K562 (cell line): ENCODE measurements at regions not wholly inside any gene's neighbourhood (a gene's known extent, or its start where the extent isn't known, plus 50 kb on each side); places are given as distances from the start of the nearest gene placed in this dataset.

Source experiments
- ATAC-seq: fragments of 200-7000 bp; cut with Tn5 transposase; 3 replicates; pipeline ENCODE4 v1.9.1; 2020; ENCODE audit warnings: moderate library complexity
- BruUV-seq: library from RNA; stranded (reverse); fragments of 400-500 nt; replicated peaks from 2 replicates; lab custom pipeline; 2021; lab: Mats Ljungman, UMichigan
- CTCF ChIA-PET: fragments of 300-600 bp; formaldehyde crosslinking; extraction: SDS; loops from one replicate; lab custom pipeline; 2021; ENCODE audit warnings: low intra/inter-chr PET ratio; lab: Yijun Ruan, JAX
- POLR2A ChIA-PET: fragments of 300-600, 350-650 bp; sonication (Branson Sonifier 250); formaldehyde crosslinking; extraction: SDS; loops from one replicate; lab custom pipeline; 2021; ENCODE audit warnings: antibody characterized with exemption, inconsistent platforms; lab: Yijun Ruan, JAX
- DNase-seq, 4 experiments: peaks; one replicate each; pipeline versions ENCODE4 v3.0.0 to v3.0.0-alpha.2; 2011 to 2018; ENCODE audit warnings: low spot score in 3 of 4, mixed read lengths in 3 of 4; ENCODE audit errors: extremely low read depth in 1 of 4
- FAIRE-seq: peaks from 2 replicates; lab custom pipeline; 2011; peaks lifted over from hg19 to GRCh38; lab: Jason Lieb, UNC
- H2AFZ ChIP-seq: 2 replicates; pipeline ENCODE4 v1.6.0; 2011; ENCODE audit warnings: low read depth, low read length, control low read depth, inconsistent platforms
- H3K27ac ChIP-seq: fragments of 200-600 bp; 3 replicates; pipeline ENCODE4 v1.8.0; 2011; ENCODE audit warnings: low read depth, mild to moderate bottlenecking, control low read depth, inconsistent platforms, low read length, moderate library complexity, mixed read lengths; ENCODE audit errors: extremely low read depth
- H3K27me3 ChIP-seq, 2 experiments: fragments of 300-600 bp in 1 of 2; 2 replicates in 1 of 2; 3 replicates in 1 of 2; pipeline versions ENCODE4 v1.6.0 to v1.8.0; 2011; ENCODE audit warnings: inconsistent platforms in 2 of 2, low read length in 2 of 2, mild to moderate bottlenecking in 1 of 2, mixed read lengths in 1 of 2, moderate library complexity in 1 of 2; ENCODE audit not compliant: control insufficient read depth in 2 of 2, insufficient read depth in 2 of 2
- H3K36me3 ChIP-seq: fragments of 300-600 bp; 3 replicates; pipeline ENCODE4 v1.8.0; 2011; ENCODE audit warnings: mild to moderate bottlenecking, low read length, inconsistent platforms; ENCODE audit not compliant: control insufficient read depth, insufficient read depth
- H3K4me1 ChIP-seq, 2 experiments: fragments of 200-600 bp in 1 of 2; replicated peaks in 1 of 2; 2 replicates in 1 of 2; 3 replicates in 1 of 2; pipeline versions ENCODE4 v1.5.1 to v1.8.0; 2011; ENCODE audit warnings: inconsistent platforms in 2 of 2, low read length in 2 of 2, mild to moderate bottlenecking in 1 of 2, mixed read lengths in 1 of 2, moderate library complexity in 1 of 2; ENCODE audit not compliant: control insufficient read depth in 2 of 2, insufficient read depth in 2 of 2
- H3K4me2 ChIP-seq: 2 replicates; pipeline ENCODE4 v1.6.1; 2011; ENCODE audit warnings: low read length, control low read depth, inconsistent platforms, mixed read lengths; ENCODE audit not compliant: insufficient read depth
- H3K4me3 ChIP-seq: fragments of 200-600 bp; sonication (generic), shearing (Covaris generic); 2 replicates; pipeline ENCODE4 v1.5.1; 2016; ENCODE audit warnings: control low read depth, inconsistent platforms
- H3K79me2 ChIP-seq: fragments of 200-600 bp; 3 replicates; pipeline ENCODE4 v1.8.0; 2011; ENCODE audit warnings: low read length, inconsistent platforms; ENCODE audit not compliant: control insufficient read depth, insufficient read depth
- H3K9ac ChIP-seq, 2 experiments: 2 replicates each; pipeline versions ENCODE4 v1.6.0 to v1.6.1; 2011; ENCODE audit warnings: low read depth in 2 of 2, low read length in 2 of 2, control low read depth in 1 of 2, inconsistent platforms in 1 of 2, mild to moderate bottlenecking in 1 of 2, mixed read lengths in 1 of 2; ENCODE audit not compliant: insufficient read depth in 1 of 2
- H3K9me1 ChIP-seq: one replicate; pipeline ENCODE4 v1.6.0; 2011; ENCODE audit warnings: inconsistent platforms, mild to moderate bottlenecking, low read length, moderate library complexity; ENCODE audit not compliant: control insufficient read depth, insufficient read depth
- H3K9me3 ChIP-seq: replicated peaks from 2 replicates; pipeline ENCODE4 v1.5.1; 2011; ENCODE audit warnings: low read depth, low read length, inconsistent platforms; ENCODE audit not compliant: control insufficient read depth, insufficient read depth
- H4K20me1 ChIP-seq: replicated peaks from 2 replicates; pipeline ENCODE4 v1.6.1; 2011; ENCODE audit warnings: low read length, inconsistent platforms, mixed read lengths; ENCODE audit not compliant: control insufficient read depth, insufficient read depth
- CEBPG ChIP-seq, 3 experiments: fragments of 200-800 bp in 1 of 3; sonication (Bioruptor generic) in 1 of 3; sonication (generic) in 1 of 3; formaldehyde crosslinking in 1 of 3; IDR thresholded peaks in 2 of 3; conservative IDR thresholded peaks in 1 of 3; 2 replicates each; pipeline versions ENCODE4 v1.6.1 to v1.8.0; 2016 to 2022; ENCODE audit warnings: missing compliant biosample characterization in 2 of 3, missing genetic modification characterization in 2 of 3, mild to moderate bottlenecking in 1 of 3, missing genetic modification reagents in 1 of 3
- FOXA3 ChIP-seq, 2 experiments: fragments of 450-650 bp in 1 of 2; sonication (generic) in 1 of 2; formaldehyde crosslinking; IDR thresholded peaks in 1 of 2; conservative IDR thresholded peaks in 1 of 2; 2 replicates each; pipeline versions ENCODE4 v1.4.0 to v1.8.0; 2020 to 2022; ENCODE audit warnings: mild to moderate bottlenecking in 2 of 2, missing genetic modification reagents in 1 of 2
- MECOM ChIP-seq: fragments of 250-450 bp; sonication (Bioruptor Pico); IDR thresholded peaks from 2 replicates; pipeline ENCODE4 v1.8.0; 2022; ENCODE audit warnings: inconsistent platforms
- THRAP3 ChIP-seq: fragments of 450-650 bp; IDR thresholded peaks from 2 replicates; pipeline ENCODE4 v1.6.1; 2016; ENCODE audit warnings: mild to moderate bottlenecking, inconsistent platforms, borderline replicate concordance
- ZEB2 ChIP-seq: fragments of 450-650 bp; IDR thresholded peaks from 2 replicates; pipeline ENCODE4 v1.6.1; 2016
- ZKSCAN8 ChIP-seq: fragments of 200-800 bp; sonication (Bioruptor generic); IDR thresholded peaks from 2 replicates; pipeline ENCODE4 v1.6.1; 2016; ENCODE audit warnings: missing genetic modification characterization, missing compliant biosample characterization
- ZNF79 ChIP-seq: fragments of 250-450 bp; sonication (Bioruptor Pico); IDR thresholded peaks from 2 replicates; pipeline ENCODE4 v1.4.0; 2020; ENCODE audit warnings: low read depth, mild to moderate bottlenecking, moderate library complexity
- WGBS: fragments of 100-300 bp; shearing (Covaris generic); methylation state at CpG from one replicate; pipeline ENCODE4 v1.1.6; 2016; ENCODE audit warnings: low coverage, mixed read lengths; ENCODE audit not compliant: insufficient coverage; ENCODE audit errors: missing lambda C conversion rate; 5-methylcytosine and 5-hydroxymethylcytosine counted together
- in situ Hi-C: fragments of 300-500 bp; cut with MboI; formaldehyde crosslinking; loops from 4 replicates; pipeline ENCODE4 v1.15.0; 2018; ENCODE audit warnings: inconsistent platforms, mixed read lengths
- intact Hi-C: fragments of 100-400 bp; cut with micrococcal nuclease; formaldehyde crosslinking; loops from 2 replicates; pipeline ENCODE4 v1.14.2; 2022
- TF ChIP-seq, protein P1 (sequence below): fragments of 450-650 bp; IDR thresholded peaks from 2 replicates; pipeline ENCODE4 v1.6.1; 2017; ENCODE audit warnings: antibody characterized with exemption, mild to moderate bottlenecking
- TF ChIP-seq, protein P2 (sequence below): fragments of 450-650 bp; formaldehyde crosslinking; IDR thresholded peaks from 2 replicates; pipeline ENCODE4 v1.4.0; 2020; ENCODE audit warnings: mild to moderate bottlenecking, moderate library complexity

DNA sequence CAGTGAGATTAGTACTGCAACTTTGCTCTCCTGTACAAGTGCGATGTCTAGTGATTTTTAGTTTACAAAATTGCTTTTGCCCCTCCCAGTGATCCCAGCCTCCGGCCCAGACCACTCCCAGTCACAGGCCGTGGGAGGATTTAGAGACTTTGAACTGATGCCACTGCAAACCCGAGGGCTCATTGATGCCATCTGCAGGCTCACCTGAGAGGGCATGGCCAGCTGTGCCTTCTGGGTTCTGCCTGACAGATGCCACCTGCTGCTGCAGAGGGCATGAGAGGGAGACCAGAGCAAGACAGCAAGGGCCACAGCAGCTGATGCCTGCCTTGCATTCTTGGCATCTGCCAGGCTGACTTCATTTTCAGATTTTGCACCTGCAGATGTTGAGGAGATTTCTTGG, 593.8 kb downstream of the CDK5RAP2 start:
- H3K27ac ChIP-seq = no peak overlapping the region
- intact Hi-C loops (no loop called here), in situ Hi-C loops (no loop called here)
- 0% methylated on average over 4 of the region's 4 CpGs for WGBS
- H2AFZ ChIP-seq = no peak overlapping the region
- no peaks in the 10 kb centered on the region for H3K4me1 ChIP-seq
- ChIA-PET CTCF (no interaction called here), POLR2A (no interaction called here)
- no peak overlapping the region for H3K9ac ChIP-seq
- H3K79me2 ChIP-seq = no peaks in the 10 kb centered on the region
- no peak for ATAC-seq
- TF ChIP-seq MECOM (CRISPR knock-in tag) (no peak), ZEB2 (no peak), ZNF79 (CRISPR knock-in tag) (no peak), ZKSCAN8 (CRISPR knock-in tag) (no peak), CEBPG (CRISPR knock-in tag; IDR thresholded peaks at IDR 0.05) (no peak), CEBPG (tag; conservative IDR thresholded peaks at IDR 0.05 in 1 of 2, IDR thresholded peaks at IDR 0.05 in 1 of 2) (no peak), THRAP3 (no peak), FOXA3 (CRISPR knock-in tag; conservative IDR thresholded peaks at IDR 0.05 in 1 of 2, IDR thresholded peaks at IDR 0.05 in 1 of 2) (no peak)
- TF ChIP-seq, protein P1, sequence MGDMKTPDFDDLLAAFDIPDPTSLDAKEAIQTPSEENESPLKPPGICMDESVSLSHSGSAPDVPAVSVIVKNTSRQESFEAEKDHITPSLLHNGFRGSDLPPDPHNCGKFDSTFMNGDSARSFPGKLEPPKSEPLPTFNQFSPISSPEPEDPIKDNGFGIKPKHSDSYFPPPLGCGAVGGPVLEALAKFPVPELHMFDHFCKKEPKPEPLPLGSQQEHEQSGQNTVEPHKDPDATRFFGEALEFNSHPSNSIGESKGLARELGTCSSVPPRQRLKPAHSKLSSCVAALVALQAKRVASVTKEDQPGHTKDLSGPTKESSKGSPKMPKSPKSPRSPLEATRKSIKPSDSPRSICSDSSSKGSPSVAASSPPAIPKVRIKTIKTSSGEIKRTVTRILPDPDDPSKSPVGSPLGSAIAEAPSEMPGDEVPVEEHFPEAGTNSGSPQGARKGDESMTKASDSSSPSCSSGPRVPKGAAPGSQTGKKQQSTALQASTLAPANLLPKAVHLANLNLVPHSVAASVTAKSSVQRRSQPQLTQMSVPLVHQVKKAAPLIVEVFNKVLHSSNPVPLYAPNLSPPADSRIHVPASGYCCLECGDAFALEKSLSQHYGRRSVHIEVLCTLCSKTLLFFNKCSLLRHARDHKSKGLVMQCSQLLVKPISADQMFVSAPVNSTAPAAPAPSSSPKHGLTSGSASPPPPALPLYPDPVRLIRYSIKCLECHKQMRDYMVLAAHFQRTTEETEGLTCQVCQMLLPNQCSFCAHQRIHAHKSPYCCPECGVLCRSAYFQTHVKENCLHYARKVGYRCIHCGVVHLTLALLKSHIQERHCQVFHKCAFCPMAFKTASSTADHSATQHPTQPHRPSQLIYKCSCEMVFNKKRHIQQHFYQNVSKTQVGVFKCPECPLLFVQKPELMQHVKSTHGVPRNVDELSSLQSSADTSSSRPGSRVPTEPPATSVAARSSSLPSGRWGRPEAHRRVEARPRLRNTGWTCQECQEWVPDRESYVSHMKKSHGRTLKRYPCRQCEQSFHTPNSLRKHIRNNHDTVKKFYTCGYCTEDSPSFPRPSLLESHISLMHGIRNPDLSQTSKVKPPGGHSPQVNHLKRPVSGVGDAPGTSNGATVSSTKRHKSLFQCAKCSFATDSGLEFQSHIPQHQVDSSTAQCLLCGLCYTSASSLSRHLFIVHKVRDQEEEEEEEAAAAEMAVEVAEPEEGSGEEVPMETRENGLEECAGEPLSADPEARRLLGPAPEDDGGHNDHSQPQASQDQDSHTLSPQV = no peak
- TF ChIP-seq, protein P2, sequence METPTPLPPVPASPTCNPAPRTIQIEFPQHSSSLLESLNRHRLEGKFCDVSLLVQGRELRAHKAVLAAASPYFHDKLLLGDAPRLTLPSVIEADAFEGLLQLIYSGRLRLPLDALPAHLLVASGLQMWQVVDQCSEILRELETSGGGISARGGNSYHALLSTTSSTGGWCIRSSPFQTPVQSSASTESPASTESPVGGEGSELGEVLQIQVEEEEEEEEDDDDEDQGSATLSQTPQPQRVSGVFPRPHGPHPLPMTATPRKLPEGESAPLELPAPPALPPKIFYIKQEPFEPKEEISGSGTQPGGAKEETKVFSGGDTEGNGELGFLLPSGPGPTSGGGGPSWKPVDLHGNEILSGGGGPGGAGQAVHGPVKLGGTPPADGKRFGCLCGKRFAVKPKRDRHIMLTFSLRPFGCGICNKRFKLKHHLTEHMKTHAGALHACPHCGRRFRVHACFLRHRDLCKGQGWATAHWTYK (CRISPR knock-in tag) = no peak
- no TSS peak for BruUV-seq
- no peaks in the 10 kb centered on the region for H3K9me3 ChIP-seq
- no peak overlapping the region for H3K4me3 ChIP-seq
- DNase-seq = no peak
- no peaks in the 10 kb centered on the region for H3K36me3 ChIP-seq
- H3K27me3 ChIP-seq = no peaks in the 10 kb centered on the region
- H3K4me2 ChIP-seq = no peak overlapping the region
- FAIRE-seq = no peak
- no peaks in the 10 kb centered on the region for H3K9me1 ChIP-seq
- no peaks in the 10 kb centered on the region for H4K20me1 ChIP-seq
